Left lung (tissue), 4 donors: ENCODE measurements at regions not wholly inside any gene's neighbourhood (a gene's known extent, or its start where the extent isn't known, plus 50 kb on each side); places are given as distances from the start of the nearest gene placed in this dataset.

Source experiments
- ATAC-seq: fragments of 200-7000 bp; cut with Tn5 transposase; one replicate; pipeline ENCODE4 v1.9.1; 2020; ENCODE audit warnings: moderate library complexity
- DNase-seq, 4 donors: peaks; one replicate each; pipeline ENCODE4 v3.0.0-alpha.2; 2013 to 2020
- H3K27ac ChIP-seq, 2 donors: fragments of 200-600 bp; sonication (generic) in 1 of 2; one replicate each; pipeline versions ENCODE4 v1.5.0 to v1.8.0; 2020 to 2021
- H3K27me3 ChIP-seq, 2 donors: fragments of 200-600 bp; sonication (generic) in 1 of 2; one replicate each; pipeline versions ENCODE4 v1.5.0 to v1.8.0; 2020 to 2021
- H3K36me3 ChIP-seq, 2 donors: fragments of 200-600 bp; sonication (generic) in 1 of 2; one replicate each; pipeline versions ENCODE4 v1.5.0 to v1.8.0; 2020 to 2021
- H3K4me1 ChIP-seq, 2 donors: fragments of 200-600 bp; one replicate each; pipeline ENCODE4 v1.8.0; 2021
- H3K4me3 ChIP-seq, 2 donors: fragments of 200-600 bp; sonication (generic) in 1 of 2; one replicate each; pipeline versions ENCODE4 v1.5.0 to v1.8.0; 2020 to 2021; ENCODE audit warnings: mild to moderate bottlenecking in 1 of 2
- H3K9me3 ChIP-seq, 2 donors: fragments of 200-600 bp; sonication (generic) in 1 of 2; one replicate each; pipeline versions ENCODE4 v1.5.0 to v1.8.0; 2020 to 2021
- CTCF ChIP-seq, 2 donors: fragments of 200-600 bp; sonication (generic) in 1 of 2; IDR thresholded peaks; one replicate each; pipeline versions ENCODE4 v1.5.0 to v1.8.0; 2021; ENCODE audit warnings: antibody characterized with exemption in 2 of 2
- intact Hi-C, 2 donors: fragments of 100-400 bp; cut with DNase I; formaldehyde crosslinking; loops; one replicate each; pipeline versions ENCODE4 v1.11.2 to v1.14.2; 2022
- donor health status: DM: no; HTN: yes; CAD: no.
- donor health status: DM: no; HTN: no; CAD: no.

GRCh38 chr4:151882072-151882803 is 121.4 kb upstream of the GATB start:
- Histone ChIP-seq H3K36me3 (no peaks in the 10 kb centered on the region), H3K27me3 (no peaks in the 10 kb centered on the region), H3K4me3 (no peak overlapping the region), H3K4me1 (no peaks in the 10 kb centered on the region), H3K9me3 (no peaks in the 10 kb centered on the region), H3K27ac (no peak overlapping the region)
- DNase-seq (no peak), ATAC-seq (no peak)
- intact Hi-C loops: no loop called here
- no peak for TF ChIP-seq CTCF (IDR thresholded peaks at IDR 0.05)

- intact Hi-C loops: no loop called here
- H3K27me3 ChIP-seq: no peaks in the 10 kb centered on the region
- TF ChIP-seq CTCF (IDR thresholded peaks at IDR 0.05): no peak
- no peak overlapping the region for H3K27ac ChIP-seq
- ATAC-seq (no peak), DNase-seq (no peak)
- H3K36me3 ChIP-seq: no peaks in the 10 kb centered on the region
- no peaks in the 10 kb centered on the region for H3K9me3 ChIP-seq
- H3K4me1 ChIP-seq: no peaks in the 10 kb centered on the region
- no peak overlapping the region for H3K4me3 ChIP-seq
These were observed 119.1 kb upstream of the GATB start for GRCh38 chr4:151879705-151880445.

- no peaks in the 10 kb centered on the region for H3K27me3 ChIP-seq
- no peak overlapping the region for H3K27ac ChIP-seq
- DNase-seq: no peak
- H3K4me1 ChIP-seq: no peaks in the 10 kb centered on the region
- no peak for ATAC-seq
- no peaks in the 10 kb centered on the region for H3K36me3 ChIP-seq
- TF ChIP-seq CTCF (IDR thresholded peaks at IDR 0.05): no peak
- no peaks in the 10 kb centered on the region for H3K9me3 ChIP-seq
- no peak overlapping the region for H3K4me3 ChIP-seq
- intact Hi-C loops: no loop called here
These were observed 115.7 kb upstream of the GATB start for GRCh38 chr4:151876381-151876988.

GRCh38 chr4:151874328-151874727 is 113.5 kb upstream of the GATB start:
- Histone ChIP-seq H3K4me1 (no peaks in the 10 kb centered on the region), H3K27me3 (no peaks in the 10 kb centered on the region), H3K9me3 (no peaks in the 10 kb centered on the region), H3K36me3 (no peaks in the 10 kb centered on the region), H3K27ac (no peak overlapping the region), H3K4me3 (no peak overlapping the region)
- TF ChIP-seq CTCF (IDR thresholded peaks at IDR 0.05): no peak
- DNase-seq: no peak
- intact Hi-C loops: no loop called here
- no peak for ATAC-seq

- peak; percentile 64 for ATAC-seq
- TF ChIP-seq CTCF (IDR thresholded peaks at IDR 0.05): no peak
- H3K4me3 ChIP-seq: no peak overlapping the region
These were observed 105.7 kb upstream of the GATB start for GRCh38 chr4:151866592-151866918.

More at GRCh38 chr4:151866592-151866918, 105.7 kb upstream of the GATB start:
- Histone ChIP-seq H3K4me1 (peaks cover 0 to 26% of the 10 kb centered on the region in 2 donors), H3K27me3 (no peaks in the 10 kb centered on the region), H3K9me3 (peaks cover 0 to 5% of the 10 kb centered on the region in 2 donors), H3K36me3 (no peaks in the 10 kb centered on the region), H3K27ac (no peak overlapping the region)
- no peak for DNase-seq
- intact Hi-C loops: no loop called here
